A204.1 (cell line): ENCODE measurements at regions not wholly inside any gene's neighbourhood (a gene's known extent, or its start where the extent isn't known, plus 50 kb on each side); places are given as distances from the start of the nearest gene placed in this dataset.

Experiments
- FAIRE-seq: peaks from 2 replicates; lab custom pipeline; 2012; peaks lifted over from hg19 to GRCh38; lab: Jason Lieb, UNC

GRCh38 chr18:78895207-78896001 is 84.2 kb upstream of the SALL3 start:
- FAIRE-seq = no peak

- no peak for FAIRE-seq
These were observed 83.3 kb upstream of the SALL3 start for GRCh38 chr18:78896111-78896905.

- no peak for FAIRE-seq
These were observed 81.6 kb upstream of the SALL3 start for GRCh38 chr18:78898066-78898465.

- no peak for FAIRE-seq
These were observed 81.0 kb upstream of the SALL3 start for GRCh38 chr18:78898635-78899034.

- no peak for FAIRE-seq
These were observed 80.4 kb upstream of the SALL3 start for GRCh38 chr18:78899241-78899640.

GRCh38 chr18:78900938-78901909 is 78.4 kb upstream of the SALL3 start:
- FAIRE-seq = no peak

- no peak for FAIRE-seq
These were observed 77.5 kb upstream of the SALL3 start for GRCh38 chr18:78901923-78902794.

- FAIRE-seq = no peak
These were observed 76.7 kb upstream of the SALL3 start for GRCh38 chr18:78902795-78903435.

- FAIRE-seq = no peak
These were observed 76.0 kb upstream of the SALL3 start for GRCh38 chr18:78903436-78904178.

GRCh38 chr18:78904179-78904531 is 75.5 kb upstream of the SALL3 start:
- no peak for FAIRE-seq

- no peak for FAIRE-seq
These were observed 74.3 kb upstream of the SALL3 start for GRCh38 chr18:78905334-78905733.

GRCh38 chr18:78906066-78906465 is 73.6 kb upstream of the SALL3 start:
- FAIRE-seq = no peak

GRCh38 chr18:78908462-78909260 is 71.0 kb upstream of the SALL3 start:
- no peak for FAIRE-seq

- no peak for FAIRE-seq
These were observed 67.8 kb upstream of the SALL3 start for GRCh38 chr18:78911751-78912283.

- FAIRE-seq = no peak
These were observed 67.3 kb upstream of the SALL3 start for GRCh38 chr18:78912336-78912735.

GRCh38 chr18:78912844-78913243 is 66.8 kb upstream of the SALL3 start:
- no peak for FAIRE-seq

GRCh38 chr18:78913395-78913794 is 66.2 kb upstream of the SALL3 start:
- FAIRE-seq = no peak

- no peak for FAIRE-seq
These were observed 65.8 kb upstream of the SALL3 start for GRCh38 chr18:78913830-78914231.
